Loucy (cell line): ENCODE measurements at regions not wholly inside any gene's neighbourhood (a gene's known extent, or its start where the extent isn't known, plus 50 kb on each side); places are given as distances from the start of the nearest gene placed in this dataset.
"Not testable (repeated sequence)": the region's sequence is repeated elsewhere in the genome, so short reads cannot be mapped to it uniquely, and the experiment has no call there.

Experiments
- H2AFZ ChIP-seq: fragments of 200-600 bp; sonication (generic); 2 replicates; pipeline ENCODE4 v1.6.0; 2016; ENCODE audit warnings: antibody characterized with exemption, mild to moderate bottlenecking, low read length, moderate library complexity
- H3F3A ChIP-seq: fragments of 200-600 bp; 2 replicates; pipeline ENCODE4 v1.6.0; 2016; ENCODE audit warnings: antibody characterized with exemption, low read depth, mild to moderate bottlenecking
- H3K27me3 ChIP-seq: fragments of 200-600 bp; sonication (generic); 2 replicates; pipeline ENCODE4 v1.6.1; 2014; ENCODE audit warnings: low read length, mild to moderate bottlenecking; ENCODE audit not compliant: insufficient read depth, poor library complexity, severe bottlenecking
- H3K36me3 ChIP-seq: fragments of 200-600 bp; sonication (generic); 2 replicates; pipeline ENCODE4 v1.6.1; 2016; ENCODE audit warnings: low read length; ENCODE audit not compliant: insufficient read depth
- H3K4me1 ChIP-seq: fragments of 200-600 bp; sonication (generic); 2 replicates; pipeline ENCODE4 v1.5.1; 2014; ENCODE audit warnings: low read length, mild to moderate bottlenecking; ENCODE audit not compliant: insufficient read depth, poor library complexity, severe bottlenecking
- H3K4me2 ChIP-seq: fragments of 200-600 bp; sonication (generic); 2 replicates; pipeline ENCODE4 v1.6.0; 2014; ENCODE audit warnings: antibody characterized with exemption, low read length, low read depth, mild to moderate bottlenecking; ENCODE audit not compliant: poor library complexity, severe bottlenecking
- H3K4me3 ChIP-seq: fragments of 200-600 bp; sonication (generic); 2 replicates; pipeline ENCODE4 v1.5.1; 2014; ENCODE audit warnings: low read length, mild to moderate bottlenecking, mixed read lengths; ENCODE audit not compliant: poor library complexity, severe bottlenecking
- H3K79me2 ChIP-seq: fragments of 200-600 bp; sonication (generic); 2 replicates; pipeline ENCODE4 v1.6.1; 2014; ENCODE audit warnings: low read length; ENCODE audit not compliant: insufficient read depth
- H3K9ac ChIP-seq: fragments of 200-600 bp; sonication (generic); 2 replicates; pipeline ENCODE4 v1.6.0; 2014; ENCODE audit warnings: mild to moderate bottlenecking, low read depth, low read length, moderate library complexity; ENCODE audit not compliant: poor library complexity, severe bottlenecking
- H3K9me2 ChIP-seq: fragments of 200-600 bp; sonication (generic); replicated peaks from 2 replicates; pipeline ENCODE4 v1.6.1; 2016; ENCODE audit warnings: low read depth, low read length, mixed read lengths
- H3K9me3 ChIP-seq: fragments of 200-600 bp; sonication (generic); 2 replicates; pipeline ENCODE4 v1.6.1; 2014; ENCODE audit warnings: mild to moderate bottlenecking, antibody characterized with exemption, low read length, low read depth; ENCODE audit not compliant: insufficient read depth
- H4K20me1 ChIP-seq: fragments of 200-600 bp; sonication (generic); 2 replicates; pipeline ENCODE4 v1.6.0; 2014; ENCODE audit warnings: antibody characterized with exemption, low read length, mild to moderate bottlenecking; ENCODE audit not compliant: insufficient read depth, poor library complexity, severe bottlenecking
- CTCF ChIP-seq: fragments of 200-600 bp; sonication (generic); conservative IDR thresholded peaks from 2 replicates; pipeline ENCODE4 v1.5.1; 2014; ENCODE audit warnings: mild to moderate bottlenecking, antibody characterized with exemption, low read length
- EZH2phosphoT487 ChIP-seq: fragments of 200-600 bp; IDR thresholded peaks from 2 replicates; pipeline ENCODE4 v1.6.1; 2018; ENCODE audit warnings: antibody characterized with exemption, mild to moderate bottlenecking, moderate library complexity, borderline replicate concordance

DNA sequence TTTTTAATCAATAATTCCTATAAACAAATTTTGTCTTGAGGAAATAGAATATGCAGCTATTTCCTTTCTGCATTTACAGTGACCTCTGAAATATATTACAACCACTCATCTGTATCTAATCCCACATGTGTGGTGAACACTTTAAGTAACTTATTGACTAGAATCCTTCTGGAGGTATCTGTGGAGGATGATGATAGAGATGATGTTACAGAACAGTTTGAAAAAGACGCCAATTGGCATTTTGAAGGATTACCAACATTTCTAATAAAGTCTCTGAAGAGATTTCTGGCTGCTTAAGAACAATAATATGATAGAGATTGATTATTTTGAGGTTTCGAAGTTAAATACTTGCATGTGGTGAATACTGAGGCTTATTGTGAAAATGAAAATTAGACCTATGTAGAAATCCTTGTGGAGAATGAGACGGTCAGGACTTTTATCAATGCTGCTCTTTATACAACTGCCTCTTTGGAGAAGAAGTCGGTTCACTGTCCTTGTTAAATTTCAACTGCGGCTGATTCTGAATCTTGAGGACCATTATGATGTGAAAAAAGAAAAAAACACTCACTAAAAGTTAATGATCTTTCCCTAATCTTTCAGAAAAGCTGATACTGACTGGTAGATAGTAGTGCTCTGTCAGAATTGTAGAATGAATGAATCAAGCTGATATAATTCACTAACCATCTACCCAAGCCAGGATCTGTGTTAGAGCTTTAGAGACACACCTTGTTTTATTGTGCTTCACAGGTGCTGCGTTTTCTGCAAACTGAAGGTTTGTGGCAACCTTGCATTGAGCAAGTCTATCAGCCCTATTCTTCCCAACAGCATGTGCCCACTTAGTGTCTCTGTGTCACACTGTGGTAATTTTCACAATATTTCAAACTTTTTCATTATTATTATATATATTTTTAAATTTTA is 204.7 kb downstream of the SPRY1 start:
- no peaks in the 10 kb centered on the region for H3K36me3 ChIP-seq
- H3K9ac ChIP-seq: peak overlapping the region; percentile 71
- H3K9me2 ChIP-seq: no peaks in the 10 kb centered on the region
- H3K4me1 ChIP-seq: peaks cover 56% of the 10 kb centered on the region
- H4K20me1 ChIP-seq: no peaks in the 10 kb centered on the region
- H2AFZ ChIP-seq: no peak overlapping the region; the same call in 1 of the 2 replicates
- no peaks in the 10 kb centered on the region for H3K79me2 ChIP-seq
- H3F3A ChIP-seq: peaks cover 7% of the 10 kb centered on the region; the same call in 1 of the 2 replicates
- H3K4me2 ChIP-seq: peak overlapping the region; percentile 87
- TF ChIP-seq EZH2phosphoT487 (no peak), CTCF (no peak)
- no peaks in the 10 kb centered on the region for H3K27me3 ChIP-seq
- H3K4me3 ChIP-seq: peak overlapping the region; percentile 67
- H3K9me3 ChIP-seq: no peaks in the 10 kb centered on the region

DNA sequence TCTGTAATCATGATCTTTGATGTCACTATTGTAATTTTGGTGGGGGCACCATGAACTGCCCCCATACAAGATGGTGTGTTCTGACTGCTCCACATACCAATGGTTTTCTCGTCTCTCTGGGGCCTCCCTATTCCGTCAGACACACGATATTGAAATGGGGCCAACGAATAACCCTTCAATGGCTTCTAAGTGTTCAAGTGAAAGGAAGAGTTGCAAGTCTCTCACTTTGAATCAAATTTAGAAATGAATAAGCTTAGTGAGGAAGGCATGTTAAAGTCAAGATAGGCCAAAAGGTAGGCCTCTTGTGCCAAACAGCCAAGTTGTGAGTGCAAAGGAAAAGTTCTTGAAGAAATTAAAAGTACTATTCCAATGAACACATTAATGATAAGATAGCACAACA is 205.4 kb downstream of the SPRY1 start:
- Histone ChIP-seq H3K9me2 (no peaks in the 10 kb centered on the region), H3K9me3 (no peaks in the 10 kb centered on the region), H3K4me3 (no peak overlapping the region), H3K27me3 (no peaks in the 10 kb centered on the region), H3K79me2 (no peaks in the 10 kb centered on the region), H3K36me3 (no peaks in the 10 kb centered on the region), H3F3A (peaks cover 7% of the 10 kb centered on the region; the same call in 1 of the 2 replicates), H4K20me1 (no peaks in the 10 kb centered on the region), H2AFZ (no peak overlapping the region), H3K4me2 (no peak overlapping the region), H3K9ac (no peak overlapping the region), H3K4me1 (peaks cover 63% of the 10 kb centered on the region)
- TF ChIP-seq CTCF (no peak), EZH2phosphoT487 (no peak)

DNA sequence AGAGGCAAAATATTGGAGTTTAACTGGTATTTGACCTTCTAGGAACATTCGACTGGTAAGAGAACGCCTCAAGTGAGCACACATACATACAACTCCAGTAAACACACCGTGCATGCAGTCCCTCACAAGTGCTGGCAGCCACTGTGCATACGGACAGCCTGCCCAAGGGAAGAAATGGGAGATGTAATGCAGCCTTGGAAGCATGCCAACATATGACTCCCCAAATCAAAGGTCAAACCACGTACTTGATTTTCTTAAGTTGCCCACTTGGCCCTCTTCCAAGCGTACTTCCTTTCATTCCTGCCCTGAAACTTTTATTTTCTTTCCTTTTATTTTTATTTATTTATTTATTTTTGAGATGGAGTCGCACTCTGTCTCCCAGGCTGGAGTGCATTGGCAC is 206.6 kb downstream of the SPRY1 start:
- no peaks in the 10 kb centered on the region for H3K79me2 ChIP-seq
- TF ChIP-seq CTCF (no peak), EZH2phosphoT487 (no peak)
- no peaks in the 10 kb centered on the region for H3K9me3 ChIP-seq

DNA sequence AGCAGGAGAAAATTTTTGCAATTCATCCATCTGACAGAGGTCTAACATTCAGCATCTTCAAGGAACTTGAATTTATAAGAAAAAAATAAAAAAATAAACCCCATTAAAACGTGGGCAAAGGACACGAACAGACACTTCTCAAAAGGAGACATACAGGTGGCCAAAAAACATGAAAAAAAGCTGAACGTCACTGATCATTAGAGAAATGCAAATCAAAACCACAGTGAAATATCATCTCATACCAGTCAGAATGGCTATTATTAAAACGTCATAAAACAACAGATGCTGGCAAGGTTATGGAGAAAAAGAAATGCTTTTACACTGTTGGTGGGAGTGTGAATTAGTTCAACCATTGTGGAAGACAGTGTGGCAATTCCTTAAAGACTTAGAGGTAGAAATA is 209.2 kb downstream of the SPRY1 start:
- H2AFZ ChIP-seq, H3K9me3 ChIP-seq, H3K4me3 ChIP-seq, H3K9me2 ChIP-seq, H3K79me2 ChIP-seq, H3K36me3 ChIP-seq, H3K9ac ChIP-seq, H4K20me1 ChIP-seq, H3K27me3 ChIP-seq, H3K4me2 ChIP-seq, H3F3A ChIP-seq: not testable (repeated sequence)
- H3K4me1 ChIP-seq: peaks cover 46% of the 10 kb centered on the region

More for the DNA sequence above, 206.6 kb downstream of the SPRY1 start:
- H3K36me3 ChIP-seq: no peaks in the 10 kb centered on the region
- H3K27me3 ChIP-seq: no peaks in the 10 kb centered on the region
- peaks cover 65% of the 10 kb centered on the region for H3K4me1 ChIP-seq
- H3K9ac ChIP-seq: no peak overlapping the region
- H4K20me1 ChIP-seq: no peaks in the 10 kb centered on the region
- H3F3A ChIP-seq: peaks cover 7% of the 10 kb centered on the region; the same call in 1 of the 2 replicates
- no peak overlapping the region for H3K4me3 ChIP-seq
- no peaks in the 10 kb centered on the region for H3K9me2 ChIP-seq
- no peak overlapping the region for H2AFZ ChIP-seq
- no peak overlapping the region for H3K4me2 ChIP-seq
